ENCODE measurements at regions not wholly inside any gene's neighbourhood (a gene's known extent, or its start where the extent isn't known, plus 50 kb on each side); places are given as distances from the start of the nearest gene placed in this dataset.
"Not testable (repeated sequence)": the region's sequence is repeated elsewhere in the genome, so short reads cannot be mapped to it uniquely, and the experiment has no call there.

- TF ChIP-seq, protein P1, sequence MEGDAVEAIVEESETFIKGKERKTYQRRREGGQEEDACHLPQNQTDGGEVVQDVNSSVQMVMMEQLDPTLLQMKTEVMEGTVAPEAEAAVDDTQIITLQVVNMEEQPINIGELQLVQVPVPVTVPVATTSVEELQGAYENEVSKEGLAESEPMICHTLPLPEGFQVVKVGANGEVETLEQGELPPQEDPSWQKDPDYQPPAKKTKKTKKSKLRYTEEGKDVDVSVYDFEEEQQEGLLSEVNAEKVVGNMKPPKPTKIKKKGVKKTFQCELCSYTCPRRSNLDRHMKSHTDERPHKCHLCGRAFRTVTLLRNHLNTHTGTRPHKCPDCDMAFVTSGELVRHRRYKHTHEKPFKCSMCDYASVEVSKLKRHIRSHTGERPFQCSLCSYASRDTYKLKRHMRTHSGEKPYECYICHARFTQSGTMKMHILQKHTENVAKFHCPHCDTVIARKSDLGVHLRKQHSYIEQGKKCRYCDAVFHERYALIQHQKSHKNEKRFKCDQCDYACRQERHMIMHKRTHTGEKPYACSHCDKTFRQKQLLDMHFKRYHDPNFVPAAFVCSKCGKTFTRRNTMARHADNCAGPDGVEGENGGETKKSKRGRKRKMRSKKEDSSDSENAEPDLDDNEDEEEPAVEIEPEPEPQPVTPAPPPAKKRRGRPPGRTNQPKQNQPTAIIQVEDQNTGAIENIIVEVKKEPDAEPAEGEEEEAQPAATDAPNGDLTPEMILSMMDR (IDR thresholded peaks at IDR 0.05; ENCODE audit: low read depth, low read length, missing control alignments) = no peak
These were observed 58.1 kb upstream of the P3H2 start for GRCh38 chr3:190178779-190179178.

DNA sequence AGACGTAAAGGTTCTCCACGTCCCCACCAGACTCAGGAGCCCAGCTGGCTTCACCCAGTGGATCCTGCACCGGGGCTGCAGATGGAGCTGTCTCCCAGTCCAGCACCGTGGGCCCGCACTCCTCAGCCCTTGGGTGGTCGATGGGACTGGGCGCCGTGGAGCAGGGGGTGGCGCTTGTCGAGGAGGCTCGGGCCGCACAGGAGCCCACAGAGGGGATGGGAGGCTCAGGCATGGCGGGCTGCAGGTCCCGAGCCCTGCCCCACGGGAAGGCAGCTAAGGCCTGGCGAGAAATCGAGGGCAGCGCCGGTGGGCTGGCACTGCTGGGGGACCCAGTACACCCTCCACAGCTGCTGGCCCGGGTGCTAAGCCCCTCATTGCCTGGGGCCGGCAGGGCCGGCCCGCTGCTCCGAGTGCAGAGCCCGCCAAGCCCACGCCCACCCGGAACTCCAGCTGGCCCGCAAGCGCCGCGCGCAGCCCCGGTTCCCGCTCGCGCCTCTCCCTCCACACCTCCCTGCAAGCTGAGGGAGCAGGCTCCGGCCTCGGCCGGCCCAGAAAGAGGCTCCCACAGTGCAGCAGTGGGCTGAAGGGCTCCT lies 56.3 kb upstream of the P3H2 start:
- DNase-seq; in situ Hi-C loops (cut with HindIII; ENCODE audit: low pct_ligation_motif_present, low sequenced_read_pairs); H3K27me3 ChIP-seq (replicated peaks); H3K36me3 ChIP-seq (replicated peaks); H3K27ac ChIP-seq; H3K4me3 ChIP-seq (ENCODE audit: low read depth, low read length): not testable (repeated sequence)

More at GRCh38 chr3:190178779-190179178, 58.1 kb upstream of the P3H2 start:
- in situ Hi-C loops (cut with HindIII; ENCODE audit: low pct_ligation_motif_present, low sequenced_read_pairs) = no loop called here
- no peak overlapping the region for H3K27ac ChIP-seq
- H3K4me3 ChIP-seq (ENCODE audit: low read depth, low read length) = no peak overlapping the region
- DNase-seq = no peak
- no peaks in the 10 kb centered on the region for H3K27me3 ChIP-seq (replicated peaks)
- H3K36me3 ChIP-seq (replicated peaks) = no peaks in the 10 kb centered on the region

DNA sequence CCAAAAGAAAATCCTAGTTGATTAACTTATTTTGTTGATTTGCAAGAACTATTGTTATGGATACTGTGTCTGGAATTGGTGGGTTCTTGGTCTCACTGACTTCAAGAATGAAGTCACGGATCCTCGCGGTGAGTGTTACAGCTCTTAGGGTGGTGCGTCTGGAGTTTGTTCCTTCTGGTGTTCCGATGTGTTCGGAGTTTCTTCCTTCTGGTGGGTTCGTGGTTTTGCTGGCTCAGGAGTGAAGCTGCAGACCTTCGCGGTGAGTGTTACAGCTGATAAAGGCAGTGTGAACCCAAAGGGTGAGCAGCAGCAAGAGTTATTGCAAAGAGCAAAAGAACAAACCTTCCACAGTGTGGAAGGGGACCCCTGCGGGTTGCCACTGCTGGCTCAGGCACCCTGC lies 55.4 kb upstream of the P3H2 start:
- in situ Hi-C loops (cut with HindIII; ENCODE audit: low pct_ligation_motif_present, low sequenced_read_pairs); H3K27ac ChIP-seq; H3K27me3 ChIP-seq (replicated peaks); DNase-seq; H3K4me3 ChIP-seq (ENCODE audit: low read depth, low read length); H3K36me3 ChIP-seq (replicated peaks): not testable (repeated sequence)

DNA sequence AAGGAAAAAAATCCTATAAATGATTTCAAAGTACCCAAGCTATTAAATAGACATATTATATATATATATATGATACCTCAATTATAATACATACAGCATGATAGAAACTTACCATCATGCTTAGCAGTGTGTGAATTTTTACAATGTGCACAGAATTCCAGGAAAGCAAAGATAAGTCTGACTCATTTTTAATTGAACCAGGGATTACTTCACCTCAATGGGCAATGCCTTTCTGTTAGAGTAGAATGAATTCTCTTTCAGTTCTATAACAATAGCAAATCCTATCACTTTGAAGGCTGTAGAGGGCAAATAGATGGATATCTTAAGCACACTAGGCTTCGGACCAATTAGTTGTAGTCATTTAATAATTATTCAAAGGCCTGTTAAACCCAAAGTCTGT lies 54.8 kb upstream of the P3H2 start:
- Histone ChIP-seq H3K36me3 (replicated peaks) (no peaks in the 10 kb centered on the region), H3K27me3 (replicated peaks) (no peaks in the 10 kb centered on the region), H3K4me3 (ENCODE audit: low read depth, low read length) (no peak overlapping the region), H3K27ac (no peak overlapping the region)
- no peak for DNase-seq
- in situ Hi-C loops (cut with HindIII; ENCODE audit: low pct_ligation_motif_present, low sequenced_read_pairs) = no loop called here
- TF ChIP-seq, protein P1 (IDR thresholded peaks at IDR 0.05; ENCODE audit: low read depth, low read length, missing control alignments) = no peak

- no peaks in the 10 kb centered on the region for H3K36me3 ChIP-seq (replicated peaks)
- no peak overlapping the region for H3K4me3 ChIP-seq (ENCODE audit: low read depth, low read length)
- H3K27me3 ChIP-seq (replicated peaks) = no peaks in the 10 kb centered on the region
- no peak overlapping the region for H3K27ac ChIP-seq
- in situ Hi-C loops (cut with HindIII; ENCODE audit: low pct_ligation_motif_present, low sequenced_read_pairs) = no loop called here
- DNase-seq = no peak
- TF ChIP-seq, protein P1 (IDR thresholded peaks at IDR 0.05; ENCODE audit: low read depth, low read length, missing control alignments) = no peak
These were observed 53.8 kb upstream of the P3H2 start for GRCh38 chr3:190174471-190174870.

DNA sequence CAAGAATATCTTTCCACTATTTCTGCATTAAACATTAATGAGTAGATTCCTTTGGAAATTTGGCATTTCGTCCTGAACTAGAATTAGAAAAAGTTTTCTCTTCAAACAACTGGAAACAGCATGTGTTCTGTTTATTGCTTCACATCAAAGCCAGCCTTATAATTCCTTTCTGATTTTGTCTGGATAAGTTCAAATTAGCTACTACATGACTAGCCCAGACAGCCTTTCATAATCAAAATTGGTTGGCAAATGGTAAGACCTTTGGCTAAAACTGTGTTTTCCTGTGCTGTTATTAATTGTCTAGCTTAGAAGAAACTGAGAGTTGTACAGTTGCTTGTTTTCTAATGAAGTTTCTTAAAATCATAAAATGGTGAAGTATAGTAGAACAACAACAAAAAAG lies 52.7 kb upstream of the P3H2 start:
- in situ Hi-C loops (cut with HindIII; ENCODE audit: low pct_ligation_motif_present, low sequenced_read_pairs) = no loop called here
- no peaks in the 10 kb centered on the region for H3K36me3 ChIP-seq (replicated peaks)
- H3K4me3 ChIP-seq (ENCODE audit: low read depth, low read length) = no peak overlapping the region
- H3K27ac ChIP-seq = no peak overlapping the region
- H3K27me3 ChIP-seq (replicated peaks) = no peaks in the 10 kb centered on the region
- TF ChIP-seq, protein P1 (IDR thresholded peaks at IDR 0.05; ENCODE audit: low read depth, low read length, missing control alignments) = no peak
- no peak for DNase-seq

GRCh38 chr3:190172751-190173150 lies 52.1 kb upstream of the P3H2 start:
- H3K4me3 ChIP-seq (ENCODE audit: low read depth, low read length) = no peak overlapping the region
- no peaks in the 10 kb centered on the region for H3K36me3 ChIP-seq (replicated peaks)
- no peak overlapping the region for H3K27ac ChIP-seq
- H3K27me3 ChIP-seq (replicated peaks) = no peaks in the 10 kb centered on the region
- DNase-seq = no peak
- TF ChIP-seq, protein P1 (IDR thresholded peaks at IDR 0.05; ENCODE audit: low read depth, low read length, missing control alignments) = no peak
- in situ Hi-C loops (cut with HindIII; ENCODE audit: low pct_ligation_motif_present, low sequenced_read_pairs) = no loop called here

Data from brain microvascular endothelial cell (primary cell).